ENCODE measurements at regions not wholly inside any gene's neighbourhood (a gene's known extent, or its start where the extent isn't known, plus 50 kb on each side); places are given as distances from the start of the nearest gene placed in this dataset.

- TF ChIP-seq CTCF (conservative IDR thresholded peaks at IDR 0.05; ENCODE audit: low read depth, low read length) (no peak), POLR2A (IDR thresholded peaks at IDR 0.05; ENCODE audit: low read depth, low read length) (no peak), CEBPB (IDR thresholded peaks at IDR 0.05; ENCODE audit: low read depth, low read length) (no peak), FOS (IDR thresholded peaks at IDR 0.05; ENCODE audit: low read depth, low read length) (no peak), RAD21 (IDR thresholded peaks at IDR 0.05; ENCODE audit: low read length) (no peak), RCOR1 (IDR thresholded peaks at IDR 0.05; ENCODE audit: insufficient replicate concordance, low read length) (no peak), NFE2L2 (IDR thresholded peaks at IDR 0.05; ENCODE audit: low read depth, low read length) (no peak), MAFK (IDR thresholded peaks at IDR 0.05; ENCODE audit: low read depth, low read length) (no peak), BHLHE40 (IDR thresholded peaks at IDR 0.05; ENCODE audit: low read depth, low read length) (no peak), SMC3 (IDR thresholded peaks at IDR 0.05; ENCODE audit: low read depth, low read length) (no peak), MAZ (IDR thresholded peaks at IDR 0.05; ENCODE audit: borderline replicate concordance, low read depth, low read length) (no peak), USF2 (IDR thresholded peaks at IDR 0.05; ENCODE audit: low read depth, low read length) (no peak), CHD1 (IDR thresholded peaks at IDR 0.05; ENCODE audit: low read depth, low read length) (no peak)
Observed at GRCh38 chr19:30085394-30085793, 143.4 kb downstream of the URI1 start.

All from IMR-90 (cell line).